GM12878 (cell line): ENCODE measurements at regions not wholly inside any gene's neighbourhood (a gene's known extent, or its start where the extent isn't known, plus 50 kb on each side); places are given as distances from the start of the nearest gene placed in this dataset.

ENCODE experiments used
- ATAC-seq: fragments of 200-7000 bp; cut with Tn5 transposase; 3 replicates; pipeline ENCODE4 v1.9.1; 2020; ENCODE audit warnings: mild to moderate bottlenecking, moderate library complexity
- BruUV-seq: library from RNA; stranded (reverse); fragments of 400-500 nt; replicated peaks from 2 replicates; lab custom pipeline; 2021; lab: Mats Ljungman, UMichigan
- CTCF ChIA-PET: fragments of 300-600 bp; sonication (Branson Sonifier 250); formaldehyde crosslinking; extraction: SDS; loops from one replicate; lab custom pipeline; 2021; ENCODE audit warnings: inconsistent platforms; lab: Yijun Ruan, JAX
- POLR2A ChIA-PET: fragments of 350-600 bp; formaldehyde crosslinking; extraction: SDS; loops from one replicate; lab custom pipeline; 2021; ENCODE audit warnings: inconsistent platforms; lab: Charles Lee
- RAD21 ChIA-PET: fragments of 300-600 bp; sonication (Branson Sonifier 250); formaldehyde crosslinking; loops from one replicate; lab custom pipeline; 2023; ENCODE audit warnings: antibody characterized with exemption; ENCODE audit not compliant: unreplicated experiment; lab: Charles Lee
- SMC1A ChIA-PET: fragments of 300-600 bp; sonication (Branson Sonifier 250); formaldehyde crosslinking; loops from one replicate; lab custom pipeline; 2023; ENCODE audit not compliant: unreplicated experiment, uncharacterized antibody; lab: Charles Lee
- DNase-seq: peaks from one replicate; pipeline ENCODE4 v3.0.0-alpha.2; 2011; ENCODE audit warnings: low read depth, low spot score
- FAIRE-seq: peaks from 3 replicates; lab custom pipeline; 2011; peaks lifted over from hg19 to GRCh38; lab: Jason Lieb, UNC
- H2AFZ ChIP-seq: 2 replicates; pipeline ENCODE4 v1.6.0; 2011; ENCODE audit warnings: low read depth, low read length, control low read depth; ENCODE audit not compliant: control insufficient read depth
- H3K27ac ChIP-seq: 2 replicates; pipeline ENCODE4 v1.5.1; 2011; ENCODE audit warnings: control low read depth; ENCODE audit not compliant: control insufficient read depth, insufficient read depth
- H3K27me3 ChIP-seq, 2 experiments: replicated peaks in 1 of 2; 2 replicates each; pipeline versions ENCODE4 v1.6.0 to v1.6.1; 2011; ENCODE audit warnings: low read length in 1 of 2; ENCODE audit not compliant: control insufficient read depth in 2 of 2, insufficient read depth in 2 of 2
- H3K36me3 ChIP-seq, 2 experiments: 2 replicates each; pipeline ENCODE4 v1.5.1; 2011; ENCODE audit warnings: low read length in 1 of 2; ENCODE audit not compliant: control insufficient read depth in 2 of 2, insufficient read depth in 2 of 2
- H3K4me1 ChIP-seq: 2 replicates; pipeline ENCODE4 v1.6.1; 2011; ENCODE audit warnings: mild to moderate bottlenecking, low read length, moderate library complexity, mixed read lengths; ENCODE audit not compliant: control insufficient read depth, insufficient read depth
- H3K4me2 ChIP-seq: 2 replicates; pipeline ENCODE4 v1.6.0; 2011; ENCODE audit warnings: control low read depth; ENCODE audit not compliant: control insufficient read depth, insufficient read depth
- H3K4me3 ChIP-seq: fragments of 200-600 bp; sonication (generic); 2 replicates; pipeline ENCODE4 v1.5.1; 2016
- H3K79me2 ChIP-seq: 2 replicates; pipeline ENCODE4 v1.6.0; 2011; ENCODE audit warnings: low read length; ENCODE audit not compliant: control insufficient read depth, insufficient read depth
- H3K9ac ChIP-seq: 2 replicates; pipeline ENCODE4 v1.8.0; 2011; ENCODE audit warnings: low read length, control low read depth, mixed read lengths; ENCODE audit not compliant: control insufficient read depth, insufficient read depth
- H3K9me3 ChIP-seq: replicated peaks from 3 replicates; pipeline ENCODE4 v1.5.1; 2011; ENCODE audit warnings: mild to moderate bottlenecking, low read length; ENCODE audit not compliant: control insufficient read depth, insufficient read depth
- H4K20me1 ChIP-seq: 2 replicates; pipeline ENCODE4 v1.6.0; 2011; ENCODE audit not compliant: control insufficient read depth, insufficient read depth
- CBX3 ChIP-seq: fragments of 200-600 bp; sonication (generic); IDR thresholded peaks from 2 replicates; pipeline ENCODE4 v1.6.1; 2016; ENCODE audit warnings: low read depth, borderline replicate concordance
- EED ChIP-seq: sonication (generic); IDR thresholded peaks from 2 replicates; pipeline ENCODE4 v1.6.1; 2016; ENCODE audit warnings: antibody characterized with exemption, low read depth
- IKZF1 ChIP-seq: fragments of 450-650 bp; conservative IDR thresholded peaks from 2 replicates; pipeline ENCODE4 v1.6.1; 2017; ENCODE audit warnings: antibody characterized with exemption, mild to moderate bottlenecking
- IRF3 ChIP-seq: fragments of 450-650 bp; IDR thresholded peaks from 2 replicates; pipeline ENCODE4 v1.6.1; 2014; ENCODE audit warnings: mild to moderate bottlenecking
- JUND ChIP-seq: IDR thresholded peaks from 2 replicates; pipeline ENCODE4 v1.6.1; 2012; ENCODE audit warnings: low read depth, mild to moderate bottlenecking, low read length, improper control_type of control experiment, moderate library complexity
- MTA3 ChIP-seq: IDR thresholded peaks from 2 replicates; pipeline ENCODE4 v1.6.1; 2012; ENCODE audit warnings: low read length, inconsistent platforms, borderline replicate concordance
- NKRF ChIP-seq: fragments of 450-650 bp; conservative IDR thresholded peaks from 2 replicates; pipeline ENCODE4 v1.6.1; 2017; ENCODE audit warnings: mild to moderate bottlenecking, moderate library complexity
- PKNOX1 ChIP-seq: fragments of 450-650 bp; IDR thresholded peaks from 2 replicates; pipeline ENCODE4 v1.6.1; 2016; ENCODE audit warnings: mild to moderate bottlenecking
- RFX5 ChIP-seq: IDR thresholded peaks from 2 replicates; pipeline ENCODE4 v1.6.1; 2011; ENCODE audit warnings: low read depth, low read length, improper control_type of control experiment
- SIX5 ChIP-seq: IDR thresholded peaks from 2 replicates; pipeline ENCODE4 v1.6.1; 2011; ENCODE audit warnings: mild to moderate bottlenecking, low read depth, low read length, moderate library complexity; ENCODE audit not compliant: severe bottlenecking
- SMARCA5 ChIP-seq: fragments of 450-650 bp; IDR thresholded peaks from 2 replicates; pipeline ENCODE4 v1.6.1; 2017; ENCODE audit warnings: mild to moderate bottlenecking
- WRNIP1 ChIP-seq: IDR thresholded peaks from 2 replicates; pipeline ENCODE4 v1.6.1; 2011; ENCODE audit warnings: low read depth, low read length, improper control_type of control experiment, borderline replicate concordance
- YBX1 ChIP-seq: fragments of 450-650 bp; IDR thresholded peaks from 2 replicates; pipeline ENCODE4 v1.6.1; 2016; ENCODE audit warnings: antibody characterized with exemption
- YY1 ChIP-seq: IDR thresholded peaks from 2 replicates; pipeline ENCODE4 v1.6.1; 2011; ENCODE audit warnings: low read depth, mild to moderate bottlenecking, low read length
- ZBED1 ChIP-seq: IDR thresholded peaks from 2 replicates; pipeline ENCODE4 v1.6.1; 2016; ENCODE audit warnings: borderline replicate concordance
- ZBTB4 ChIP-seq: fragments of 450-650 bp; formaldehyde crosslinking; IDR thresholded peaks from 2 replicates; pipeline ENCODE4 v1.4.0; 2022; ENCODE audit warnings: mild to moderate bottlenecking, moderate library complexity
- ZNF384 ChIP-seq: IDR thresholded peaks from 2 replicates; pipeline ENCODE4 v1.6.1; 2012; ENCODE audit warnings: low read depth, mild to moderate bottlenecking, low read length, improper control_type of control experiment, borderline replicate concordance
- WGBS: methylation state at CpG from one replicate; pipeline ENCODE4 v1.1.6; 2016; ENCODE audit warnings: low lambda C conversion rate; ENCODE audit not compliant: insufficient replicate concordance, insufficient coverage; ENCODE audit errors: missing lambda C conversion rate; 5-methylcytosine and 5-hydroxymethylcytosine counted together
- in situ Hi-C: fragments of 300-500 bp; cut with MboI; formaldehyde crosslinking; loops from 9 replicates; pipeline ENCODE4 v1.14.3; 2018; ENCODE audit warnings: mixed read lengths
- intact Hi-C: fragments of 100-400 bp; cut with micrococcal nuclease; formaldehyde crosslinking; loops from one replicate; pipeline ENCODE4 v1.14.2; 2022; ENCODE audit not compliant: unreplicated experiment

- no peak for ATAC-seq
- Histone ChIP-seq H3K9ac (no peak overlapping the region), H3K4me1 (no peaks in the 10 kb centered on the region), H2AFZ (no peak overlapping the region), H3K27ac (no peak overlapping the region), H3K4me3 (no peak overlapping the region), H3K79me2 (no peaks in the 10 kb centered on the region), H3K36me3 (peaks cover 0 to 15% of the 10 kb centered on the region in 2 experiments; a peak in 2 of 4 replicates), H4K20me1 (no peaks in the 10 kb centered on the region), H3K4me2 (no peak overlapping the region), H3K9me3 (no peaks in the 10 kb centered on the region), H3K27me3 (no peaks in the 10 kb centered on the region)
- no peak for FAIRE-seq
- ChIA-PET POLR2A (no interaction called here), SMC1A (interaction anchor here (1.2 to 1.9 kb wide), 3 partner anchors 9 to 252 kb away, joined by 3 to 4 read pairs (median 3); no protein-coding TSS in a partner anchor), RAD21 (no interaction called here), CTCF (interaction anchor here (1.2 to 3.8 kb wide), 4 partner anchors 7 to 261 kb away, joined by 3 to 13 read pairs (median 4); partner anchors contain the start of gene DNAH7)
- in situ Hi-C loops, result no loop called here
- 50% methylated on average over 2 of the region's 2 CpGs for WGBS
- no peak for DNase-seq
- TF ChIP-seq CBX3 (no peak), RFX5 (no peak), JUND (no peak), ZNF384 (no peak), ZBTB4 (no peak), MTA3 (no peak), YBX1 (no peak), YY1 (no peak), IRF3 (no peak), SIX5 (no peak), WRNIP1 (no peak), PKNOX1 (no peak), NKRF (no peak), IKZF1 (no peak), ZBED1 (no peak), EED (no peak), SMARCA5 (no peak)
- BruUV-seq, result no TSS peak
- intact Hi-C loops, result no loop called here
Observed at GRCh38 chr2:196329959-196330358, 158.6 kb upstream of the STK17B start.
